H9 (cell line): ENCODE measurements at regions not wholly inside any gene's neighbourhood (a gene's known extent, or its start where the extent isn't known, plus 50 kb on each side); places are given as distances from the start of the nearest gene placed in this dataset.

ENCODE experiments used
- DNase-seq: peaks from one replicate; pipeline ENCODE4 v3.0.0-alpha.2; 2017
- H2AFZ ChIP-seq: one replicate; pipeline ENCODE4 v1.6.1; 2013; ENCODE audit warnings: mild to moderate bottlenecking, low read length, control low read depth, moderate library complexity
- H2AK5ac ChIP-seq: 2 replicates; pipeline ENCODE4 v1.6.1; 2013; ENCODE audit warnings: low read length, control low read depth, mixed read lengths; ENCODE audit not compliant: insufficient read length
- H2BK120ac ChIP-seq: one replicate; pipeline ENCODE4 v1.6.1; 2013; ENCODE audit warnings: low read depth, mild to moderate bottlenecking, low read length, control low read depth, inconsistent platforms; ENCODE audit not compliant: poor library complexity, severe bottlenecking
- H2BK12ac ChIP-seq: 2 replicates; pipeline ENCODE4 v1.6.1; 2013; ENCODE audit warnings: low read length, control low read depth, mixed read lengths, low read depth; ENCODE audit not compliant: insufficient read length
- H2BK15ac ChIP-seq: 2 replicates; pipeline ENCODE4 v1.6.1; 2013; ENCODE audit warnings: low read depth, low read length, control low read depth
- H2BK20ac ChIP-seq: one replicate; pipeline ENCODE4 v1.6.1; 2013; ENCODE audit warnings: low read depth, mild to moderate bottlenecking, low read length, control low read depth, inconsistent platforms; ENCODE audit not compliant: poor library complexity, severe bottlenecking
- H2BK5ac ChIP-seq: 2 replicates; pipeline ENCODE4 v1.6.1; 2013; ENCODE audit warnings: low read length, control low read depth, mixed read lengths; ENCODE audit not compliant: insufficient read length
- H3K14ac ChIP-seq: 2 replicates; pipeline ENCODE4 v1.6.1; 2013; ENCODE audit warnings: low read length, control low read depth; ENCODE audit not compliant: insufficient read depth
- H3K18ac ChIP-seq: 2 replicates; pipeline ENCODE4 v1.6.1; 2013; ENCODE audit warnings: low read depth, mild to moderate bottlenecking, mixed read lengths, low read length, control low read depth; ENCODE audit not compliant: insufficient read length
- H3K23ac ChIP-seq: 2 replicates; pipeline ENCODE4 v1.6.1; 2013; ENCODE audit warnings: low read length, control low read depth, mixed read lengths, low read depth; ENCODE audit not compliant: insufficient read length
- H3K23me2 ChIP-seq: 2 replicates; pipeline ENCODE4 v1.6.1; 2013; ENCODE audit warnings: low read depth, mild to moderate bottlenecking, mixed read lengths, low read length, control low read depth; ENCODE audit not compliant: insufficient read length, poor library complexity, severe bottlenecking
- H3K27ac ChIP-seq: 2 replicates; pipeline ENCODE4 v1.5.1; 2013; ENCODE audit warnings: low read length, control low read depth, mixed read lengths, low read depth; ENCODE audit not compliant: insufficient read length
- H3K27me3 ChIP-seq: 2 replicates; pipeline ENCODE4 v1.6.1; 2013; ENCODE audit warnings: low read length, control low read depth, inconsistent platforms; ENCODE audit not compliant: insufficient read depth
- H3K4ac ChIP-seq: 2 replicates; pipeline ENCODE4 v1.6.1; 2013; ENCODE audit warnings: low read depth, mild to moderate bottlenecking, control low read depth, inconsistent platforms, low read length, moderate library complexity
- H3K4me1 ChIP-seq: 2 replicates; pipeline ENCODE4 v1.6.1; 2013; ENCODE audit warnings: low read length, control low read depth, inconsistent platforms; ENCODE audit not compliant: insufficient read depth
- H3K4me2 ChIP-seq: 2 replicates; pipeline ENCODE4 v1.6.1; 2013; ENCODE audit warnings: low read length, control low read depth, mixed read lengths; ENCODE audit not compliant: insufficient read length, insufficient read depth
- H3K56ac ChIP-seq: 2 replicates; pipeline ENCODE4 v1.6.1; 2013; ENCODE audit warnings: low read depth, mild to moderate bottlenecking, mixed read lengths, low read length, control low read depth; ENCODE audit not compliant: insufficient read length
- H3K79me1 ChIP-seq: 2 replicates; pipeline ENCODE4 v1.6.1; 2013; ENCODE audit warnings: low read depth, mild to moderate bottlenecking, moderate library complexity, low read length, control low read depth, inconsistent platforms; ENCODE audit not compliant: insufficient read depth, poor library complexity, severe bottlenecking
- H3K79me2 ChIP-seq: 2 replicates; pipeline ENCODE4 v1.6.1; 2013; ENCODE audit warnings: low read length, control low read depth, inconsistent platforms; ENCODE audit not compliant: insufficient read depth
- H3K9ac ChIP-seq: 2 replicates; pipeline ENCODE4 v1.6.1; 2013; ENCODE audit warnings: low read length, control low read depth, mixed read lengths; ENCODE audit not compliant: insufficient read length; ENCODE audit errors: extremely low read depth
- H3K9me3 ChIP-seq: one replicate; pipeline ENCODE4 v1.6.1; 2013; ENCODE audit warnings: low read depth, low read length, inconsistent platforms; ENCODE audit not compliant: control insufficient read depth
- H3T11ph ChIP-seq: one replicate; pipeline ENCODE4 v1.6.1; 2013; ENCODE audit warnings: mild to moderate bottlenecking, low read length, control low read depth, inconsistent platforms
- H4K20me1 ChIP-seq: one replicate; pipeline ENCODE4 v1.6.1; 2013; ENCODE audit not compliant: control insufficient read depth, insufficient read length, insufficient read depth
- H4K5ac ChIP-seq: 2 replicates; pipeline ENCODE4 v1.6.1; 2013; ENCODE audit warnings: low read depth, mild to moderate bottlenecking, mixed read lengths, low read length, control low read depth; ENCODE audit not compliant: insufficient read length
- H4K8ac ChIP-seq: replicated peaks from 2 replicates; pipeline ENCODE4 v1.6.1; 2013; ENCODE audit warnings: low read length, control low read depth, mixed read lengths, low read depth; ENCODE audit not compliant: insufficient read length
- H4K91ac ChIP-seq: 2 replicates; pipeline ENCODE4 v1.6.1; 2013; ENCODE audit warnings: low read depth, mild to moderate bottlenecking, moderate library complexity, mixed read lengths, low read length, control low read depth; ENCODE audit not compliant: insufficient read length
- H3K27ac Mint-ChIP-seq, 3 experiments: 2 replicates in 2 of 3; 3 replicates in 1 of 3; pipeline ENCODE4 v1.8.0; 2020 to 2021; ENCODE audit warnings: mixed read lengths in 3 of 3, mild to moderate bottlenecking in 1 of 3, moderate library complexity in 1 of 3
- H3K27me3 Mint-ChIP-seq: 2 replicates; pipeline ENCODE4 v1.8.0; 2021; ENCODE audit warnings: low read depth, mild to moderate bottlenecking, moderate library complexity, mixed read lengths
- H3K36me3 Mint-ChIP-seq, 3 experiments: 2 replicates in 2 of 3; 3 replicates in 1 of 3; pipeline ENCODE4 v1.8.0; 2020 to 2021; ENCODE audit warnings: low read depth in 3 of 3, mixed read lengths in 3 of 3; ENCODE audit not compliant: insufficient read depth in 1 of 3
- H3K4me1 Mint-ChIP-seq, 2 experiments: 2 replicates each; pipeline ENCODE4 v1.8.0; 2020; ENCODE audit warnings: mixed read lengths in 2 of 2
- H3K4me3 Mint-ChIP-seq, 2 experiments: 2 replicates in 1 of 2; 3 replicates in 1 of 2; pipeline ENCODE4 v1.8.0; 2020 to 2021; ENCODE audit warnings: mild to moderate bottlenecking in 2 of 2, mixed read lengths in 2 of 2, moderate library complexity in 1 of 2
- H3K9me3 Mint-ChIP-seq, 2 experiments: 2 replicates in 1 of 2; 3 replicates in 1 of 2; pipeline ENCODE4 v1.8.0; 2020; ENCODE audit warnings: mild to moderate bottlenecking in 2 of 2, mixed read lengths in 2 of 2, moderate library complexity in 1 of 2
- CTCF ChIP-seq: fragments of 200-600 bp; sonication (generic); conservative IDR thresholded peaks from 3 replicates; pipeline ENCODE4 v1.8.0; 2021; ENCODE audit warnings: antibody characterized with exemption, mild to moderate bottlenecking
- WGBS: extraction: QIAGEN DNeasy Blood & Tissue Kit; methylation state at CpG from one replicate; pipeline ENCODE4 v1.1.7; 2013; ENCODE audit warnings: missing lambda C conversion rate, low lambda C conversion rate, mixed read lengths; ENCODE audit not compliant: insufficient read length; ENCODE audit errors: extremely low coverage; 5-methylcytosine and 5-hydroxymethylcytosine counted together

GRCh38 chr17:33986088-33986487 lies 269.0 kb upstream of the CCL2 start:
- no peak overlapping the region for H2BK5ac ChIP-seq
- H3K9ac ChIP-seq, result no peak overlapping the region

More at GRCh38 chr17:33986088-33986487, 269.0 kb upstream of the CCL2 start:
- Mint-ChIP-seq H3K27ac (no peak overlapping the region), H3K4me3 (no peak overlapping the region), H3K27me3 (peaks cover 3% of the 10 kb centered on the region), H3K36me3 (peaks cover 4 to 12% (median 8%) of the 10 kb centered on the region in 3 experiments; a peak in 5 of 7 replicates), H3K4me1 (peaks cover 3 to 7% of the 10 kb centered on the region in 2 experiments; a peak in 3 of 4 replicates), H3K9me3 (peaks cover 12 to 16% of the 10 kb centered on the region in 2 experiments)
- Histone ChIP-seq H3T11ph (no peak overlapping the region), H3K4ac (no peak overlapping the region), H3K4me1 (no peaks in the 10 kb centered on the region), H2BK120ac (no peak overlapping the region), H3K9me3 (peaks cover 9% of the 10 kb centered on the region), H4K91ac (no peak overlapping the region), H4K5ac (no peak overlapping the region), H2AFZ (no peak overlapping the region), H3K79me1 (no peaks in the 10 kb centered on the region), H3K23ac (no peak overlapping the region), H2BK20ac (no peak overlapping the region), H3K79me2 (no peaks in the 10 kb centered on the region), H3K4me2 (no peak overlapping the region), H3K27ac (no peak overlapping the region), H3K23me2 (no peaks in the 10 kb centered on the region), H2BK15ac (no peak overlapping the region), H3K14ac (no peak overlapping the region), H3K27me3 (no peaks in the 10 kb centered on the region), H2BK12ac (no peak overlapping the region), H3K56ac (no peak overlapping the region), H4K20me1 (no peaks in the 10 kb centered on the region), H2AK5ac (no peak overlapping the region), H4K8ac (no peak overlapping the region), H3K18ac (no peak overlapping the region)
- no peak for TF ChIP-seq CTCF
- DNase-seq, result no peak
- no CpG with 5 or more reads among the region's 1 CpG for WGBS
